K562 (cell line): ENCODE measurements at regions not wholly inside any gene's neighbourhood (a gene's known extent, or its start where the extent isn't known, plus 50 kb on each side); places are given as distances from the start of the nearest gene placed in this dataset.

Experiments
- RHOXF2B ChIP-seq: fragments of 250-450 bp; sonication (Bioruptor Pico); conservative IDR thresholded peaks from 2 replicates; pipeline ENCODE4 v1.5.1; 2021
- ZNF561 ChIP-seq: fragments of 450-650 bp; formaldehyde crosslinking; conservative IDR thresholded peaks from 2 replicates; pipeline ENCODE4 v1.4.0; 2020; ENCODE audit warnings: mild to moderate bottlenecking, moderate library complexity

DNA sequence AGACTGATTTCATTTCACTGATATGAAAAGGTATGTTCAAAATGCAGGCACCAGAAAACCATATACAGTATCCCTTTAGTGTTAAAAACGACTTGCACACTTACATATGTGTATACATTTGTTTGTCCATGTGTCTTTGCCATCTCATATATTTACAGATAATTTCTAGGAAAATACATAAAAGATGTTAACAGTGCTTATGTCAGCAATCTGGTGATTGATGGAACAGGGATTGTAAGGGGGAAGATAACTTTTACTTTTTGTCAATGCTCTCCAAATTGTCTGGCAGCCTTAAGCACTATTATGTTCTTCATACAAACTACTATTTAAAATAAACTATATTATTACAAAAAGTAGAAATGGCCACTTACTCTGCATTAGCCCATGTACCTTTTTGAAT, 238.5 kb upstream of the DEFB112 start:
- TF ChIP-seq ZNF561: no peak
- TF ChIP-seq RHOXF2B (CRISPR knock-in tag): no peak
